HFF-Myc (cell line): ENCODE measurements at regions not wholly inside any gene's neighbourhood (a gene's known extent, or its start where the extent isn't known, plus 50 kb on each side); places are given as distances from the start of the nearest gene placed in this dataset.
"Not testable (repeated sequence)": the region's sequence is repeated elsewhere in the genome, so short reads cannot be mapped to it uniquely, and the experiment has no call there.

ENCODE experiments used
- DNase-seq: peaks from one replicate; pipeline ENCODE4 v3.0.0-alpha.2; 2011; ENCODE audit warnings: low read depth; ENCODE audit errors: extremely low read depth
- H3K4me3 ChIP-seq: replicated peaks from 2 replicates; pipeline ENCODE4 v1.5.1; 2011; ENCODE audit warnings: low read depth, mild to moderate bottlenecking, control low read depth, low read length
- CTCF ChIP-seq: IDR thresholded peaks from 2 replicates; pipeline ENCODE4 v1.5.1; 2012; ENCODE audit warnings: mild to moderate bottlenecking, low read depth, low read length, control low read depth; ENCODE audit errors: missing control alignments

DNA sequence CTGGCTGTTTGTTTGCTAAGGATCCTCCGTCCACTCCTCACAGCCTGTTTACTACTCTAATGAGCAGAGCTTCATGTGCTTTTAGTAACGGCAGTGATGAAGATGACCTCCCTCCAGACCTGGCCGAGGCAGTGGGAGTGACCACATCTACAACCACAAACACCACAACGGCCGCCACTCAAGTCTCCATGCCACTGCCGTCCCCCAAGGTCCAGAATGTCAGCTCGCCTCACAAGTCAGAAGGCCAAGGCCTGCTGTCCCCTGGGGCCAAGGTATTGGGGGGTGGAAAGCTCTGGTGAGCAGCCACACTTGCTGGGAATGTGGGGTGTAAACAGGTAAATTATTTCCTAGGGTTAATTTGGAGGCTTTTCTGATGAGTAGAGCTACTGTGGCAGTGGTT, 926.4 kb downstream of the IPMK start:
- DNase-seq: no peak
- no peak for TF ChIP-seq CTCF
- no peak overlapping the region for H3K4me3 ChIP-seq

DNA sequence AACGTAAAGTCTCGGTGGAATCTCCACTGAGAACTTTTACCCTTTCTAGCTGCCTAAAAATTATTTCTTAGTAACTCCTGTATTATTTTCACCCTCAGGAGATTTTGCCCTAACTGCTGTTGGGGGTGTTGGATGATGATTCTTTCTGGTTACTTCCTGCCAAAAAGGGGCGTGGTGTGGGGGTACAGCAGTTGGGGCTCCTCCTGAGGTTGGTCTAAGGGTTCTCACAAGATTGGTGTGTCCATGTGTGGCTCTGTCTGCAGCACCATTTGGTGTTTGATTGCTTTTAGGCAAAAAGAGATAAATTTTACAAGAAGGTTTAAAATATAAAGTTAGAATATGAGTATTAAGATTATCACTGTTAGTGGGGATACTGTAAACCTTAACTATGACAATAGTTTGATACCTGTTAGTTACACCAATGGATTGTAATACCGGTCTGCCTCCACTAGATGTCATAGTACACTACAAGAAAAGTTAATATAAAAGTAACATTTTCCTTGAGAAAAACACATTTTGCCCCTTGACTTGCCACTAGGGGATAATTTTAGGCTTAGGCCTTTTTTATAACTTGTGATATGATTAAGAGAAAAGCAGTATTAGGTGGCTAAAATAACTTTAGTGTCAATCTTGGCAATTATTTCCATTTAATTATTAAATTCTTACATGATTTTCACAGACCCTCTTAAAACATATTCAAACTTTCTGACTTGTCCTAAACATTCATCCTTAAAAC, 928.7 kb downstream of the IPMK start:
- peak; percentile 55 for TF ChIP-seq CTCF
- no peak overlapping the region for H3K4me3 ChIP-seq
- DNase-seq: peak; percentile 15

DNA sequence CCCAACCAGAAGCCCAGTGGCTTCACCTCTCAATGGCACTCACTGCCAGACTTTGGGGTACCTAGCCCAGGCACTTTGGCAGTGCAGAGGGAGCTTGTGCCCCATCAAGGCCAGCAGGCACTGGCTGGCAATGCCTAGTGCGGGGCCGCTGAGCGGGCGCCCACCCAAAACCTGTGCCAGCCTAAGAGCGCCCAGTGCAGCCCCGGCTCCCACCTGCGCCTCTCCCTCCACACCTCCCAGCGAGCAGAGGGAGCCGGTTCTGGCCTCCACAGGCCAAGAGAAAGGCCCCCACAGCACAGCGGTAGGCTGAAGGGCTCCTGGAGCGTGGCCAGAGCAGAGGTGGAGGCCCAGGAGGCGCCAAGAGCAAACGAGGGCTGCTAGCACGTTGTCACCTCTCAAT, 930.8 kb downstream of the IPMK start:
- no peak for TF ChIP-seq CTCF
- DNase-seq: no peak
- no peak overlapping the region for H3K4me3 ChIP-seq

- H3K4me3 ChIP-seq: no peak overlapping the region
- TF ChIP-seq CTCF: no peak
- no peak for DNase-seq
Observed at GRCh38 chr10:57336341-57336740, 931.4 kb downstream of the IPMK start.

DNA sequence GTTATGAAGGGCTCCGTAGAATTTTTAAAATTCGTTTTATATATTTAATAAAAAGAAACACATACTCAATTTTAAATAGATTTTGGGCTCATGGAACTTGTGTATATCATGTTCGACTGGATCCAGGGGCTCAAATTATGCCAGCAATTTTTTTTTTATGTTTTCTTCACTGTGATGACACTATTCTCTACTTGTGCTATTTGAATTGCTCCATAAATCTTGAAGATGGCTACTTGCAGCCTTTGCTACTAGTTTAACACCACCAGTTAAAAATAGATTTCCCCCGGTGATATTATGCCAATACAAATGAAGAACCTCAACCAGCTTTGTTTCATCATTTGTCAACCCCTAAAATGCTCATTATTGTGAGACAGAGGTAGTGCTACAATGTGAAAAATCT, 933.2 kb downstream of the IPMK start:
- H3K4me3 ChIP-seq: no peak overlapping the region
- no peak for DNase-seq
- TF ChIP-seq CTCF: no peak

DNA sequence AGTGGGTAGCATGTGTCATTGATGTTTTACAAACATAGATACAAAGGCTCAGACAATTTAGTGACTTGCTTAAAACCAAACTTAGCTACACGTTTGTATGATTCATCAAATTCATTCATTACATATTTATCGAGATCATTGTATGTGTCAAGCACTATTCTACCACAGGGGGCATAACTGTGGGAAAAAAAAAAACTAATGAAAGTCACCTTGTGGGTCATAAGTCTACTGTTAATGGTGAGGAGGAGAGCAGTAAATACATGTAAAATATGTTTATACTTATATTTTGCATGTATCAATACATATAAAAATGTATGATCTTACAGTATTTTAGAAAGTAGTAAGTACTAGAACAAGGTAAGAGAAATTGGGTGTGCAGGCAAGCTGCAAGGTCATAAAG, 933.8 kb downstream of the IPMK start:
- TF ChIP-seq CTCF: no peak
- H3K4me3 ChIP-seq: no peak overlapping the region
- no peak for DNase-seq

- DNase-seq, H3K4me3 ChIP-seq: not testable (repeated sequence)
Observed at GRCh38 chr10:57321400-57321854, 946.3 kb downstream of the IPMK start.
